ENCODE measurements at regions not wholly inside any gene's neighbourhood (a gene's known extent, or its start where the extent isn't known, plus 50 kb on each side); places are given as distances from the start of the nearest gene placed in this dataset.

GRCh38 chr12:125742413-125742812 lies 677.2 kb downstream of the AACS start:
- H3K36me3 Mint-ChIP-seq: no peaks in the 10 kb centered on the region
- ATAC-seq (no peak), DNase-seq (no peak)
- no peaks in the 10 kb centered on the region for H3K4me1 ChIP-seq (ENCODE audit: control insufficient read depth, insufficient read depth, low read length)
- WGBS (ENCODE audit: insufficient coverage): 95% methylated on average over 8 of the region's 8 CpGs
- no peaks in the 10 kb centered on the region for H3K27me3 Mint-ChIP-seq (ENCODE audit: low read depth in 2 of 2)
- H3K4me1 Mint-ChIP-seq: no peaks in the 10 kb centered on the region
- no peak overlapping the region for H3K27ac ChIP-seq (ENCODE audit: low read length)
- no peak overlapping the region for H3K4me3 Mint-ChIP-seq
- no peak overlapping the region for H3K4me3 ChIP-seq (ENCODE audit: low read length)
- intact Hi-C loops (cut with micrococcal nuclease): no loop called here
- no peaks in the 10 kb centered on the region for H3K9me3 ChIP-seq (ENCODE audit: control insufficient read depth, insufficient read depth, low read length)
- no peak overlapping the region for H3K27ac Mint-ChIP-seq
- H3K27me3 ChIP-seq (ENCODE audit: control insufficient read depth, insufficient read depth, low read length): no peaks in the 10 kb centered on the region
- H3K36me3 ChIP-seq (ENCODE audit: control insufficient read depth, insufficient read depth, low read length): no peaks in the 10 kb centered on the region
- no peak for TF ChIP-seq CTCF (IDR thresholded peaks at IDR 0.05)
- peaks cover 5 to 7% of the 10 kb centered on the region in 2 donors for H3K9me3 Mint-ChIP-seq

DNA sequence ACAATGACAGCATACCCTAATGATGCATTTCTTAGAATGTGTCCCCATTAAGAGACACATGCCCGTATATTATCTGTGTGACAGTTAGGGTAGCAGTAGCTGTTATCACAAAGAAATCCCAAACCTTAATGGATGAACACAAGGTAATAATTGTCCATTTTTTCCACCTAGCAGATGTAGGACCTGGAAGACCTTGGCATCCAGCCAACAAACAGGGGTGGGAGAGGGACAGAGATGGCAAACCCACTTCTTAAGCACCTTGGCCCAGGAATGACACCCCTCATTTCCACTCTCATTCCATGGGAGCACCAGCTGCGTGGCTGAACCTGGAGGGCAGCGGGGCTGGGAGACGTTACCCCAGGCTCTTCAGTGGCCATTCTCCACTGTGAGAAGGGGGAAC lies 679.0 kb downstream of the AACS start:
- Histone ChIP-seq H3K9me3 (ENCODE audit: control insufficient read depth, insufficient read depth, low read length) (no peaks in the 10 kb centered on the region), H3K36me3 (ENCODE audit: control insufficient read depth, insufficient read depth, low read length) (no peaks in the 10 kb centered on the region), H3K4me3 (ENCODE audit: low read length) (no peak overlapping the region), H3K27ac (ENCODE audit: low read length) (no peak overlapping the region), H3K4me1 (ENCODE audit: control insufficient read depth, insufficient read depth, low read length) (no peaks in the 10 kb centered on the region), H3K27me3 (ENCODE audit: control insufficient read depth, insufficient read depth, low read length) (no peaks in the 10 kb centered on the region)
- Mint-ChIP-seq H3K36me3 (no peaks in the 10 kb centered on the region), H3K9me3 (peaks cover 2 to 7% of the 10 kb centered on the region in 2 donors), H3K4me1 (no peaks in the 10 kb centered on the region), H3K27me3 (ENCODE audit: low read depth in 2 of 2) (no peaks in the 10 kb centered on the region), H3K4me3 (no peak overlapping the region), H3K27ac (no peak overlapping the region)
- WGBS (ENCODE audit: insufficient coverage): 84% methylated on average over 4 of the region's 4 CpGs
- no peak for TF ChIP-seq CTCF (IDR thresholded peaks at IDR 0.05)
- DNase-seq (no peak), ATAC-seq (no peak)
- intact Hi-C loops (cut with micrococcal nuclease): no loop called here

DNA sequence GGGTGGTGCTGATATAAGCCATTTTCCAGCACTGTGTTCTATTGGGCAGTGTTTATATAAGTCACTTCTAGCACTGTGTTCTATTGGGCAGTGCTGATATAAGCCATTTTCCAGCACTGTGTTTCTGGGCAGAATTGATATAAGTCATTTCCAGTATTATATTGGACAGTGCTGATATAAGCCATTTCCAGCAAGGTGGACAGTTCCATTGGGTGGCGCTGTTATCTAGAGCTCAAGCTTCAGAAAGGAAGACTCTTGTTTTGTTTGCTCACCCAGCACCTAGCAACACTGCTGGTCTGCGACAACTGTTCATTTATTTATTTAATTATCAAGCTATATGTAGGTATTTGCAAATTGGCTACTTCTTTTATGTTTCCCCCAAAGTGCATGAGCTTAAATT lies 690.3 kb downstream of the AACS start:
- Mint-ChIP-seq H3K4me3 (no peak overlapping the region), H3K4me1 (no peaks in the 10 kb centered on the region), H3K9me3 (peaks cover 5 to 8% of the 10 kb centered on the region in 2 donors), H3K36me3 (no peaks in the 10 kb centered on the region), H3K27me3 (ENCODE audit: low read depth in 2 of 2) (no peaks in the 10 kb centered on the region), H3K27ac (no peak overlapping the region)
- H3K27me3 ChIP-seq (ENCODE audit: control insufficient read depth, insufficient read depth, low read length): no peaks in the 10 kb centered on the region
- H3K4me3 ChIP-seq (ENCODE audit: low read length): no peak overlapping the region
- no peaks in the 10 kb centered on the region for H3K4me1 ChIP-seq (ENCODE audit: control insufficient read depth, insufficient read depth, low read length)
- DNase-seq (no peak), ATAC-seq (no peak)
- H3K9me3 ChIP-seq (ENCODE audit: control insufficient read depth, insufficient read depth, low read length): no peaks in the 10 kb centered on the region
- H3K27ac ChIP-seq (ENCODE audit: low read length): no peak overlapping the region
- intact Hi-C loops (cut with micrococcal nuclease): no loop called here
- no peaks in the 10 kb centered on the region for H3K36me3 ChIP-seq (ENCODE audit: control insufficient read depth, insufficient read depth, low read length)
- no CpG with 5 or more reads among the region's 2 CpGs for WGBS (ENCODE audit: insufficient coverage)
- no peak for TF ChIP-seq CTCF (IDR thresholded peaks at IDR 0.05)

- H3K27ac Mint-ChIP-seq: no peak overlapping the region
- H3K36me3 Mint-ChIP-seq: no peaks in the 10 kb centered on the region
- WGBS (ENCODE audit: insufficient coverage): 42% methylated on average over 4 of the region's 5 CpGs
- TF ChIP-seq CTCF (IDR thresholded peaks at IDR 0.05): no peak
- DNase-seq (no peak), ATAC-seq (no peak)
- Histone ChIP-seq H3K4me3 (ENCODE audit: low read length) (no peak overlapping the region), H3K27ac (ENCODE audit: low read length) (no peak overlapping the region), H3K9me3 (ENCODE audit: control insufficient read depth, insufficient read depth, low read length) (no peaks in the 10 kb centered on the region), H3K27me3 (ENCODE audit: control insufficient read depth, insufficient read depth, low read length) (no peaks in the 10 kb centered on the region), H3K4me1 (ENCODE audit: control insufficient read depth, insufficient read depth, low read length) (no peaks in the 10 kb centered on the region), H3K36me3 (ENCODE audit: control insufficient read depth, insufficient read depth, low read length) (no peaks in the 10 kb centered on the region)
- no peaks in the 10 kb centered on the region for H3K27me3 Mint-ChIP-seq (ENCODE audit: low read depth in 2 of 2)
- H3K9me3 Mint-ChIP-seq: peaks cover 0 to 2% of the 10 kb centered on the region in 2 donors
- no peaks in the 10 kb centered on the region for H3K4me1 Mint-ChIP-seq
- H3K4me3 Mint-ChIP-seq: no peak overlapping the region
- intact Hi-C loops (cut with micrococcal nuclease): no loop called here
Observed at GRCh38 chr12:125766091-125766490, 700.9 kb downstream of the AACS start.

Data from natural killer cell (primary cell).